SK-N-MC (cell line): ENCODE measurements at regions not wholly inside any gene's neighbourhood (a gene's known extent, or its start where the extent isn't known, plus 50 kb on each side); places are given as distances from the start of the nearest gene placed in this dataset.

Source experiments
- EZH2 ChIP-seq: fragments of 200-600 bp; sonication (generic); IDR thresholded peaks from one replicate; pipeline ENCODE4 v1.6.1; 2017; ENCODE audit warnings: antibody characterized with exemption
- POLR2AphosphoS5 ChIP-seq: IDR thresholded peaks from 2 replicates; pipeline ENCODE4 v1.6.1; 2012; ENCODE audit warnings: mild to moderate bottlenecking, low read depth, low read length, borderline replicate concordance

DNA sequence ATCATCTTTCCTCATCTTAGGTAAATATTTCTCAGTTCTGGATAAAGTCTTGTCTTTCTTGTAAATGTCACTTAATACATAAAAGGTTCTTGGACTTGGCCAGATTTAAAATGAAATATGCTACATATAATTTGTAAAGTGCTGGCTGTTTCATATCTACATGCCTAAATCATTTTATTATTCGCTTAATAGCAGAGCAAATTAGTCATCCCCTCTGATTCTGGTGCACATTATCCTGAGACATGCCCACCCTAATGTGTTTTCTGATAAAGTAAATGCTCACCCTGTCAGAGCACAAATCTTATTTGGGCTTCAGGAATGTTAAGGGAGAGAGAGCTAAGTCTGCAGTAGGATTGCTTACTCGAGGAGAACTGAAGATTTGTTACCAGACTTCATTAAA is 166.5 kb upstream of the IZUMO3 start:
- TF ChIP-seq POLR2AphosphoS5 (no peak), EZH2 (no peak)
